Epithelial cell of esophagus (primary cell): ENCODE measurements at regions not wholly inside any gene's neighbourhood (a gene's known extent, or its start where the extent isn't known, plus 50 kb on each side); places are given as distances from the start of the nearest gene placed in this dataset.

Source experiments
- DNase-seq: peaks from one replicate; pipeline ENCODE4 v3.0.0; 2010; ENCODE audit warnings: low read depth
- H3K4me3 ChIP-seq: 2 replicates; pipeline ENCODE4 v1.5.1; 2011; ENCODE audit warnings: mild to moderate bottlenecking, low read length, control low read depth
- TF ChIP-seq, protein P1 (sequence below): IDR thresholded peaks from 2 replicates; pipeline ENCODE4 v1.5.1; 2011; ENCODE audit warnings: low read depth, mild to moderate bottlenecking, low read length, control low read depth, inconsistent platforms; ENCODE audit not compliant: insufficient read depth; ENCODE audit errors: missing control alignments

GRCh38 chr2:2748399-2749205 is 417.5 kb upstream of the MYT1L start:
- TF ChIP-seq, protein P1, sequence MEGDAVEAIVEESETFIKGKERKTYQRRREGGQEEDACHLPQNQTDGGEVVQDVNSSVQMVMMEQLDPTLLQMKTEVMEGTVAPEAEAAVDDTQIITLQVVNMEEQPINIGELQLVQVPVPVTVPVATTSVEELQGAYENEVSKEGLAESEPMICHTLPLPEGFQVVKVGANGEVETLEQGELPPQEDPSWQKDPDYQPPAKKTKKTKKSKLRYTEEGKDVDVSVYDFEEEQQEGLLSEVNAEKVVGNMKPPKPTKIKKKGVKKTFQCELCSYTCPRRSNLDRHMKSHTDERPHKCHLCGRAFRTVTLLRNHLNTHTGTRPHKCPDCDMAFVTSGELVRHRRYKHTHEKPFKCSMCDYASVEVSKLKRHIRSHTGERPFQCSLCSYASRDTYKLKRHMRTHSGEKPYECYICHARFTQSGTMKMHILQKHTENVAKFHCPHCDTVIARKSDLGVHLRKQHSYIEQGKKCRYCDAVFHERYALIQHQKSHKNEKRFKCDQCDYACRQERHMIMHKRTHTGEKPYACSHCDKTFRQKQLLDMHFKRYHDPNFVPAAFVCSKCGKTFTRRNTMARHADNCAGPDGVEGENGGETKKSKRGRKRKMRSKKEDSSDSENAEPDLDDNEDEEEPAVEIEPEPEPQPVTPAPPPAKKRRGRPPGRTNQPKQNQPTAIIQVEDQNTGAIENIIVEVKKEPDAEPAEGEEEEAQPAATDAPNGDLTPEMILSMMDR, result no peak
- no peak overlapping the region for H3K4me3 ChIP-seq
- peak; percentile 38 for DNase-seq

- H3K4me3 ChIP-seq, result no peak overlapping the region
- peak; percentile 89 for DNase-seq
- TF ChIP-seq, protein P1, result no peak
Observed at GRCh38 chr2:2747797-2748301, 416.8 kb upstream of the MYT1L start.

DNA sequence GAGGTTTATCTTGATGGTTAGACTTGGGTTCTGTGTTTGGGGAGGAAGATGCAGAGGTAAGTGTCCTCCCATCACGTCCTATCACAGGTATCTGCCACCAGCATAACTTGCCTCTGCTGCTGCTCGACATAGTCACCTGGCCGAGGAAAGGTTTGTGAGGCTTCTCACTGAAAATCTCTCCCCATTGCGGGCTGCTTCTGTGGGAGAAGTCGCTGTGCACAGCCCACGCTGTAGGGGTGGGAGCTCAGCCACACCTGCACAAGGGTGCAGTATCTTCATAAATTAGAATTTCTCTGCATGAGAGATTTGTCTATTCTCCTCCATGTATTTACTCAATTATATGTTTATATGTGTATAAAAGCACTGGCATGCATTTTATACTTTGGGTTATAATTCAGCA is 415.7 kb upstream of the MYT1L start:
- no peak for DNase-seq
- TF ChIP-seq, protein P1, result no peak

DNA sequence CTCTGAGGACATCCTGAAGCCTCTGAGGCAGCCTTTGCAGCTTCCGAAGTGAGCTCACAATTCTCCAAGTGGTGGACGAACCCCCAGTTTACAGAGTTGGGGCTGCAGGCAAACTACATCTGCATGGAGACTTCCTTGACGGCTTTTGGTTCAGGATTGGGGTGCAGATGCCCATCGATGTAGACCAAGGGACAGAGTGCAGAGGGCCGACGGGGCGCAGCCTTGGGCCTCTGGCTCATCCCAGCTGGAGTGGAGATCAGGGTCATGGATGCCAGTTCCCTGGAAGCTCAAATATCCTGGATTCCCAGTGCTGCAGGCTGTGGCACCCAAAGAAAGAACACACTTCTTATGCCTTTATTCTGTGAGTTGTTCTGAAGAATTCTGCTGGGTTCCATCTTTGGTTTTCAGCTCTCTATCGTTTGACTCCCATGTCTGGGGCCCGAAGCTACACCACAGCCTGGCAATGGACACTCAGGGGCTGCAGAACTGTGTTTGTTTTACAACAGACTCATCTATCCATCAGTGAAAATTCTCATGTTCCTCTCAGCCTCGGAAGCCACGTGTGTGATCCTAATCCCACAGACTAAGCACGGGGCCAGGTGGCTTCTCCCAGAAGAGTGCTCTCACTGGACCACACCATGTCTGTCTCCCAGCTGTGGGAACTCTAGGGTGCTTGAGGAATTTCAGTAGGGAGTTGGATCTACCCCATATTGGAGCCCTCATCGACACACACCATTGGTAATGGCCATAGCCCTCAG is 414.1 kb upstream of the MYT1L start:
- DNase-seq, result no peak
- TF ChIP-seq, protein P1, result no peak
- H3K4me3 ChIP-seq, result no peak overlapping the region

More for the DNA sequence above, 415.7 kb upstream of the MYT1L start:
- H3K4me3 ChIP-seq, result no peak overlapping the region

- no peak for DNase-seq
- TF ChIP-seq, protein P1, result no peak
- no peak overlapping the region for H3K4me3 ChIP-seq
Observed at GRCh38 chr2:2744107-2744506, 413.0 kb upstream of the MYT1L start.

GRCh38 chr2:2743164-2743571 is 412.1 kb upstream of the MYT1L start:
- no peak overlapping the region for H3K4me3 ChIP-seq
- peak; percentile 91 for DNase-seq
- TF ChIP-seq, protein P1, result no peak
